GM18909 (cell line): ENCODE measurements at regions not wholly inside any gene's neighbourhood (a gene's known extent, or its start where the extent isn't known, plus 50 kb on each side); places are given as distances from the start of the nearest gene placed in this dataset.
"Not testable (repeated sequence)": the region's sequence is repeated elsewhere in the genome, so short reads cannot be mapped to it uniquely, and the experiment has no call there.

Experiments used
- ATAC-seq: cut with Tn5 transposase; IDR thresholded peaks from one replicate; pipeline ENCODE4 v1.9.1; 2021; ENCODE audit warnings: mild to moderate bottlenecking; ENCODE audit not compliant: unreplicated experiment, poor library complexity

GRCh38 chrX:139475432-139475831, 55.1 kb upstream of the F9 start:
- ATAC-seq, result no peak

- not testable (repeated sequence) for ATAC-seq
These were observed 68.6 kb upstream of the F9 start for GRCh38 chrX:139461945-139462344.

- ATAC-seq, result no peak
These were observed 75.8 kb upstream of the F9 start for GRCh38 chrX:139454743-139455142.

GRCh38 chrX:139448996-139449395, 81.5 kb upstream of the F9 start:
- no peak for ATAC-seq

- ATAC-seq, result no peak
These were observed 83.7 kb upstream of the F9 start for GRCh38 chrX:139446832-139447231.

- ATAC-seq, result no peak
These were observed 100.6 kb upstream of the F9 start for GRCh38 chrX:139429913-139430312.

- ATAC-seq, result no peak
These were observed 107.4 kb upstream of the F9 start for GRCh38 chrX:139423186-139423585.

GRCh38 chrX:139398258-139398657, 132.3 kb upstream of the F9 start:
- ATAC-seq, result not testable (repeated sequence)

GRCh38 chrX:139388254-139388653, 142.3 kb upstream of the F9 start:
- no peak for ATAC-seq

- ATAC-seq, result no peak
These were observed 148.0 kb upstream of the F9 start for GRCh38 chrX:139382529-139382928.

- ATAC-seq, result not testable (repeated sequence)
These were observed 154.0 kb upstream of the F9 start for GRCh38 chrX:139376547-139376946.

- ATAC-seq, result no peak
These were observed 170.2 kb upstream of the F9 start for GRCh38 chrX:139360356-139360755.

- not testable (repeated sequence) for ATAC-seq
These were observed 187.9 kb upstream of the F9 start for GRCh38 chrX:139342594-139342991.

GRCh38 chrX:139341855-139342593, 188.5 kb upstream of the F9 start:
- not testable (repeated sequence) for ATAC-seq

- ATAC-seq, result no peak
These were observed 198.1 kb upstream of the F9 start for GRCh38 chrX:139332441-139332840.

GRCh38 chrX:139327355-139327754, 203.2 kb upstream of the F9 start:
- no peak for ATAC-seq

- no peak for ATAC-seq
These were observed 205.8 kb upstream of the F9 start for GRCh38 chrX:139324756-139325155.

GRCh38 chrX:139320661-139321354, 209.7 kb upstream of the F9 start:
- not testable (repeated sequence) for ATAC-seq

GRCh38 chrX:139306675-139307074, 223.9 kb upstream of the F9 start:
- ATAC-seq, result not testable (repeated sequence)

GRCh38 chrX:139304471-139304870, 226.1 kb upstream of the F9 start:
- no peak for ATAC-seq

- no peak for ATAC-seq
These were observed 231.2 kb upstream of the F9 start for GRCh38 chrX:139299309-139299708.

GRCh38 chrX:139298437-139298836, 232.1 kb upstream of the F9 start:
- ATAC-seq, result no peak
